Heart left ventricle (tissue), 16 donors: ENCODE measurements at regions not wholly inside any gene's neighbourhood (a gene's known extent, or its start where the extent isn't known, plus 50 kb on each side); places are given as distances from the start of the nearest gene placed in this dataset.

Experiments
- ATAC-seq, 4 donors: fragments of 200-7000 bp; cut with Tn5 transposase; one replicate each; pipeline ENCODE4 v1.9.1; 2020 to 2022; ENCODE audit warnings: moderate library complexity in 4 of 4, mild to moderate bottlenecking in 3 of 4, moderate number of reproducible peaks in 1 of 4
- DNase-seq, 5 donors: peaks; one replicate each; pipeline ENCODE4 v3.0.0-alpha.2; 2020
- H3K27ac ChIP-seq, 12 donors: fragments of 200-600 bp; sonication (generic) in 4 of 12; one replicate each; pipeline versions ENCODE4 v1.5.0 to v1.8.0; 2016 to 2022; ENCODE audit warnings: mild to moderate bottlenecking in 2 of 12
- H3K27me3 ChIP-seq, 9 donors: fragments of 200-600 bp; sonication (generic) in 2 of 9; one replicate each; pipeline versions ENCODE4 v1.5.1 to v1.8.0; 2016 to 2022; ENCODE audit warnings: mild to moderate bottlenecking in 3 of 9
- H3K36me3 ChIP-seq, 9 donors: fragments of 200-600 bp; sonication (generic) in 2 of 9; one replicate each; pipeline versions ENCODE4 v1.5.0 to v1.8.0; 2018 to 2022; ENCODE audit warnings: mild to moderate bottlenecking in 2 of 9
- H3K4me1 ChIP-seq, 12 donors: fragments of 200-600 bp; sonication (generic) in 4 of 12; one replicate each; pipeline versions ENCODE4 v1.5.0 to v1.8.0; 2016 to 2022; ENCODE audit warnings: mild to moderate bottlenecking in 3 of 12
- H3K4me3 ChIP-seq, 12 donors: fragments of 200-600 bp; sonication (generic) in 4 of 12; one replicate each; pipeline versions ENCODE4 v1.5.0 to v1.8.0; 2017 to 2022; ENCODE audit warnings: mild to moderate bottlenecking in 9 of 12, moderate library complexity in 4 of 12
- H3K9me3 ChIP-seq, 12 donors: fragments of 200-600 bp; sonication (generic) in 4 of 12; one replicate each; pipeline versions ENCODE4 v1.5.0 to v1.8.0; 2016 to 2022; ENCODE audit warnings: mild to moderate bottlenecking in 1 of 12
- CTCF ChIP-seq, 12 donors: fragments of 200-600 bp; sonication (generic) in 4 of 12; IDR thresholded peaks; one replicate each; pipeline versions ENCODE4 v1.5.0 to v1.8.0; 2018 to 2022; ENCODE audit warnings: antibody characterized with exemption in 12 of 12, mild to moderate bottlenecking in 5 of 12
- POLR2A ChIP-seq, 2 donors: fragments of 450-650 bp; IDR thresholded peaks; one replicate each; pipeline ENCODE4 v1.6.1; 2017; ENCODE audit warnings: antibody characterized with exemption in 2 of 2, mild to moderate bottlenecking in 2 of 2, moderate library complexity in 2 of 2
- WGBS, 4 donors: extraction: QIAGEN DNeasy Blood & Tissue Kit in 2 of 4; methylation state at CpG; one replicate each; pipeline versions ENCODE4 v1.1.5 to v1.1.7; 2013 to 2018; 5-methylcytosine and 5-hydroxymethylcytosine counted together
- intact Hi-C, 10 donors: fragments of 100-400 bp; cut with DNase I; formaldehyde crosslinking; loops; one replicate each; pipeline versions ENCODE4 v1.11.1 to v1.14.2; 2022
- donor health status: ischemic (EF 13 %, LVEDD 7.1; RV severe dilation, severe dysfunction).
- donor health status: healthy with polysubstance abuse.
- donor health status: DM: no; HTN: yes; CAD: no.
- donor health status: DM: no; HTN: no; CAD: no.
- donor health status: ischemic (EF 25% LVEDD 6.9; RV normal size, moderate dysfunction).
- donor health status: ischemic (EF 25% LVEDD 5.7; RV mildly dilated, moderate dysfunction).
- donor health status: healthy.
- donor health status: DM: yes; HTN: yes; CAD: no.
- donor health status: ischemic (EF 35%, LVEDD 5.7; RV mildly dilated, moderate dysfunction).
- donor health status: nonischemic (EF 11% LVEDD 7.7; RV severe dilation, severe dysfunction).
- donor health status: DM: yes; HTN: yes; CAD: no.
- donor health status: PGD.
- donor health status: ischemic (EF 29% LVEDD 5.4; RV normal size, mild dysfunction).
- donor health status: nonischemic (EF 23%, LVEDD 6.1; RV moderate dilation, normal function).

- Histone ChIP-seq H3K4me1 (no peaks in the 10 kb centered on the region), H3K4me3 (no peak overlapping the region), H3K27ac (no peak overlapping the region), H3K9me3 (no peaks in the 10 kb centered on the region), H3K27me3 (peaks cover 0 to 35% (median 0%) of the 10 kb centered on the region in 9 donors), H3K36me3 (no peaks in the 10 kb centered on the region)
- intact Hi-C loops: no loop called here
- 71 to 82% (median 77%) methylated on average over 2 of the region's 2 CpGs for WGBS, 4 donors
- ATAC-seq (no peak), DNase-seq (no peak)
- TF ChIP-seq POLR2A (IDR thresholded peaks at IDR 0.05) (no peak), CTCF (IDR thresholded peaks at IDR 0.05) (no peak)
These were observed 368.6 kb downstream of the BCL11B start for GRCh38 chr14:98903371-98903770.

- no peaks in the 10 kb centered on the region for H3K4me1 ChIP-seq
- no peaks in the 10 kb centered on the region for H3K9me3 ChIP-seq
- ATAC-seq: no peak
- no peak overlapping the region for H3K27ac ChIP-seq
- no peak overlapping the region for H3K4me3 ChIP-seq
- DNase-seq: no peak
- WGBS, 4 donors: 80 to 90% (median 85%) methylated on average over 3 of the region's 3 CpGs
- TF ChIP-seq POLR2A (IDR thresholded peaks at IDR 0.05) (no peak), CTCF (IDR thresholded peaks at IDR 0.05) (no peak)
- intact Hi-C loops: no loop called here
- peaks cover 0 to 42% (median 0%) of the 10 kb centered on the region in 9 donors for H3K27me3 ChIP-seq
- no peaks in the 10 kb centered on the region for H3K36me3 ChIP-seq
These were observed 367.3 kb downstream of the BCL11B start for GRCh38 chr14:98904677-98905076.

GRCh38 chr14:98906123-98906995 lies 365.6 kb downstream of the BCL11B start:
- DNase-seq (no peak), ATAC-seq (no peak)
- Histone ChIP-seq H3K4me1 (no peaks in the 10 kb centered on the region), H3K27ac (no peak overlapping the region), H3K4me3 (no peak overlapping the region), H3K9me3 (no peaks in the 10 kb centered on the region), H3K27me3 (peaks cover 0 to 44% (median 0%) of the 10 kb centered on the region in 9 donors), H3K36me3 (no peaks in the 10 kb centered on the region)
- intact Hi-C loops: no loop called here
- whole genome bisulfite sequencing, 4 donors: 32 to 42% (median 33%) methylated on average over 17 of the region's 17 CpGs
- TF ChIP-seq CTCF (IDR thresholded peaks at IDR 0.05): no peak
- no peak for TF ChIP-seq POLR2A (IDR thresholded peaks at IDR 0.05)

GRCh38 chr14:98907271-98907670 lies 364.7 kb downstream of the BCL11B start:
- Histone ChIP-seq H3K27ac (no peak overlapping the region), H3K4me1 (no peaks in the 10 kb centered on the region), H3K9me3 (no peaks in the 10 kb centered on the region), H3K27me3 (peaks cover 0 to 46% (median 0%) of the 10 kb centered on the region in 9 donors), H3K4me3 (no peak overlapping the region), H3K36me3 (no peaks in the 10 kb centered on the region)
- intact Hi-C loops: no loop called here
- DNase-seq (no peak), ATAC-seq (no peak)
- 66 to 84% (median 71%) methylated on average over 4 to 5 of the region's 5 CpGs for WGBS, 4 donors
- TF ChIP-seq POLR2A (IDR thresholded peaks at IDR 0.05): no peak
- TF ChIP-seq CTCF (IDR thresholded peaks at IDR 0.05): no peak
